Ovary (tissue), 7 donors: ENCODE measurements at regions not wholly inside any gene's neighbourhood (a gene's known extent, or its start where the extent isn't known, plus 50 kb on each side); places are given as distances from the start of the nearest gene placed in this dataset.

ENCODE experiments used
- DNase-seq, 5 donors: peaks; one replicate each; pipeline ENCODE4 v3.0.0-alpha.2; 2019 to 2020
- H3K27ac ChIP-seq, 2 donors: fragments of 200-600 bp; one replicate each; pipeline versions ENCODE4 v1.5.1 to v1.8.0; 2019 to 2022
- H3K27me3 ChIP-seq: fragments of 200-600 bp; one replicate; pipeline ENCODE4 v1.8.0; 2022
- H3K36me3 ChIP-seq: fragments of 200-600 bp; sonication (generic); one replicate; pipeline ENCODE4 v1.5.1; 2019
- H3K4me1 ChIP-seq: one replicate; pipeline ENCODE4 v1.8.1; 2013; ENCODE audit warnings: mild to moderate bottlenecking, moderate library complexity; ENCODE audit not compliant: insufficient read depth
- H3K4me3 ChIP-seq: fragments of 200-600 bp; sonication (generic); one replicate; pipeline ENCODE4 v1.5.1; 2017
- H3K9me3 ChIP-seq, 2 donors: fragments of 200-600 bp in 1 of 2; sonication (generic) in 1 of 2; one replicate each; pipeline versions ENCODE4 v1.5.1 to v1.8.1; 2013 to 2019; ENCODE audit warnings: mild to moderate bottlenecking in 1 of 2, moderate library complexity in 1 of 2
- EP300 ChIP-seq: sonication (generic); formaldehyde crosslinking; IDR thresholded peaks from one replicate; pipeline ENCODE4 v1.6.1; 2017; ENCODE audit warnings: antibody characterized with exemption
- POLR2A ChIP-seq: fragments of 450-650 bp; IDR thresholded peaks from one replicate; pipeline ENCODE4 v1.6.1; 2017; ENCODE audit warnings: antibody characterized with exemption, mild to moderate bottlenecking, moderate library complexity
- WGBS, 3 donors: extraction: QIAGEN DNeasy Blood & Tissue Kit in 1 of 3; methylation state at CpG; one replicate each; pipeline versions ENCODE4 v1.1.5 to v1.1.7; 2013 to 2017; 5-methylcytosine and 5-hydroxymethylcytosine counted together
- intact Hi-C, 4 donors: fragments of 100-400 bp; cut with DNase I; formaldehyde crosslinking; loops; one replicate each; pipeline versions ENCODE4 v1.11.0 to v1.15.1; 2022 to 2023
- TF ChIP-seq, protein P1 (sequence below), 3 donors: fragments of 450-650 bp in 2 of 3; fragments of 200-600 bp in 1 of 3; IDR thresholded peaks; one replicate each; pipeline versions ENCODE4 v1.5.1 to v1.8.0; 2016 to 2022; ENCODE audit warnings: antibody characterized with exemption in 3 of 3, mild to moderate bottlenecking in 1 of 3
- donor health status: DM: no; HTN: no; CAD: no; lungs with moderate emphysema.
- donor health status: DM: no; HTN: no; CAD: no.
- donor health status: Bipolar disorder and iron deficiency.
- donor health status: DM: no; HTN: no; CAD: no.
- donor health status: DM: yes; HTN: yes; CAD: no.

DNA sequence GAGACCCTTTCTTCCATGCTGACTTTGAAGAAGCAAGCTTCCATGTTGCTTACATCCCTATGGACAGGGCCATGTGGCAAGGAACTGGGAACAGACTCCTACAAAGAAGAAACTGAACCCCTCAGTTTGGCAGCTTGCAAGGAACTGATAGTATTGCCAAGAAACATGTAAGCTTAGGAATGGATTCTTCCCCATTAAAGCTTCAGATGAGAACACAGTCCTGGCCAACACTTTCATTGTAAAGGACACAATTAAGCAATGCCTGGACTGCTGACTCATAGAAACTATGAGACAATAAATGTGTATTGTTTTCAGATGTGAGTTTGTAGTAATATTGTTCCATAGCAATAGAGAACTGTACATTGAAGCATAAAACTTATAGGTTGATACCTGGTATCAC, 82.4 kb downstream of the AASDHPPT start:
- Histone ChIP-seq H3K9me3 (no peaks in the 10 kb centered on the region), H3K36me3 (no peaks in the 10 kb centered on the region), H3K27me3 (no peaks in the 10 kb centered on the region), H3K27ac (no peak overlapping the region), H3K4me3 (no peak overlapping the region), H3K4me1 (no peaks in the 10 kb centered on the region)
- intact Hi-C loops: no loop called here
- no peak for DNase-seq
- TF ChIP-seq EP300 (no peak), POLR2A (no peak)
- TF ChIP-seq, protein P1, sequence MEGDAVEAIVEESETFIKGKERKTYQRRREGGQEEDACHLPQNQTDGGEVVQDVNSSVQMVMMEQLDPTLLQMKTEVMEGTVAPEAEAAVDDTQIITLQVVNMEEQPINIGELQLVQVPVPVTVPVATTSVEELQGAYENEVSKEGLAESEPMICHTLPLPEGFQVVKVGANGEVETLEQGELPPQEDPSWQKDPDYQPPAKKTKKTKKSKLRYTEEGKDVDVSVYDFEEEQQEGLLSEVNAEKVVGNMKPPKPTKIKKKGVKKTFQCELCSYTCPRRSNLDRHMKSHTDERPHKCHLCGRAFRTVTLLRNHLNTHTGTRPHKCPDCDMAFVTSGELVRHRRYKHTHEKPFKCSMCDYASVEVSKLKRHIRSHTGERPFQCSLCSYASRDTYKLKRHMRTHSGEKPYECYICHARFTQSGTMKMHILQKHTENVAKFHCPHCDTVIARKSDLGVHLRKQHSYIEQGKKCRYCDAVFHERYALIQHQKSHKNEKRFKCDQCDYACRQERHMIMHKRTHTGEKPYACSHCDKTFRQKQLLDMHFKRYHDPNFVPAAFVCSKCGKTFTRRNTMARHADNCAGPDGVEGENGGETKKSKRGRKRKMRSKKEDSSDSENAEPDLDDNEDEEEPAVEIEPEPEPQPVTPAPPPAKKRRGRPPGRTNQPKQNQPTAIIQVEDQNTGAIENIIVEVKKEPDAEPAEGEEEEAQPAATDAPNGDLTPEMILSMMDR (IDR thresholded peaks at IDR 0.05): no peak

DNA sequence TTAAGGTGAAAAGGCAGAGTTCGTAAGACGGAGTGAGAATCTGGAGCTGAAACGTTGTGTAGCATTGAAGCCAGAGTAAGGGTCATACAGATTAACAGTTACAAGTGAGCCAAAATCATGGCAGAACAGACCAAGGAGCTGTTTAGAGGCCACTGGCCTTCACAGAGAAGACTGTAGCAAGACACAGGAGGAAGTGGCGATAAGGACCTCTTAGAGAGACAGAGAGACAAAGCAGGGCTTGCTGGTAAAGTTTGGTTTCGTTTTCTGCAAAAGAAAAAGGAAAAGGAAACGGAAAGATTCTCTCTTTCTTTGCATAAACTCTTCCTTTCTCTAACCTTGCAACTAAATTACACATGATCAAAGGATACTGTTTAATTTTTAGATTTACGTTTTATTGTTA, 83.0 kb downstream of the AASDHPPT start:
- H3K27ac ChIP-seq: no peak overlapping the region

DNA sequence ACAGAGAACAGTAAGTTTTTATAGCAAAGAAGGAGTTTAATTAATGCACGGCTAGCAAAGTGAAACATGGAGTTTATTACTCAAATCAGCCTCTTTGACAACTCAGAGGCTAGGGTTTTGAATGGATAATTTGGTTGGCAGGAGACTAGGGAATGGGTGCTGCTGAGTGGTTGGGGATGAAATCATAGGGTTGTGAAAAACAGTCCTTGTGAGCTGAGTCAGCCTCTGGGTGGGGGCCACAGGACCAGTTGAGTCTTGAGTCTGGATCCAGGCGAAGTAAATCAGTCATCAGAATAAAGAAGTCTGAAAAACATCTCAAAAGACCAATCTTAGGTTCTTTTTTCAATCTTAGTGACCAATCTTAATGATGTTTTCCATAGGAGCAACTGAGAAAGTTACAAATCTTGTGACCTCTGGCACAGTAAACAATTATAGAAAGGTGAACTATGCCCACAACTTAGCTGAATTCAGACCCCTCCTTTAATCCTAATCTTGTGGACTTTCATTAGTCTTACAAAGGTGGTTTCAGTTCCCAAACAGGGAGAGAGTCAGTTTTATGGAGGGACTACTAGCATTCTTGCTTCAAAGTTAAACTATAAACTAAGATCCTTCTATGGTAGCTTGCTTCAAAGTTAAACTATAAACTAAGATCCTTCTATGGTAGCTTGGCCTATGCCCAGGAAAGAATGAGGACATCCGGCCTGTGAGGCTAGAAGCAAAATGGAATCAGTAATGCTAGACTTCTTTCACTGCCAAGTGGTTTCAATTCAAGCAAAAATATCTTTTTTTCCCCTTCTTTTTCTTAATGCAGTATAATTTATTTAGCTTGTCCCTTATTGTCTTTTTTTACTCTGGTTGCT, 84.5 kb downstream of the AASDHPPT start:
- Histone ChIP-seq H3K4me1 (no peaks in the 10 kb centered on the region), H3K36me3 (no peaks in the 10 kb centered on the region), H3K27me3 (no peaks in the 10 kb centered on the region), H3K4me3 (no peak overlapping the region), H3K27ac (no peak overlapping the region), H3K9me3 (no peaks in the 10 kb centered on the region)
- intact Hi-C loops: no loop called here
- 77 to 81% (median 79%) methylated on average over 3 of the region's 3 CpGs for WGBS, 3 donors
- TF ChIP-seq POLR2A: no peak
- no peak for TF ChIP-seq EP300
- TF ChIP-seq, protein P1 (IDR thresholded peaks at IDR 0.05): no peak
- no peak for DNase-seq

More for the DNA sequence above, 83.0 kb downstream of the AASDHPPT start:
- no peaks in the 10 kb centered on the region for H3K4me1 ChIP-seq
- H3K36me3 ChIP-seq: no peaks in the 10 kb centered on the region
- intact Hi-C loops: no loop called here
- WGBS, 3 donors: 83 to 85% (median 84%) methylated on average over 7 of the region's 7 CpGs
- TF ChIP-seq EP300: no peak
- TF ChIP-seq POLR2A: no peak
- TF ChIP-seq, protein P1 (IDR thresholded peaks at IDR 0.05): no peak
- H3K4me3 ChIP-seq: no peak overlapping the region
- H3K27me3 ChIP-seq: no peaks in the 10 kb centered on the region
- no peaks in the 10 kb centered on the region for H3K9me3 ChIP-seq
- DNase-seq: no peak

DNA sequence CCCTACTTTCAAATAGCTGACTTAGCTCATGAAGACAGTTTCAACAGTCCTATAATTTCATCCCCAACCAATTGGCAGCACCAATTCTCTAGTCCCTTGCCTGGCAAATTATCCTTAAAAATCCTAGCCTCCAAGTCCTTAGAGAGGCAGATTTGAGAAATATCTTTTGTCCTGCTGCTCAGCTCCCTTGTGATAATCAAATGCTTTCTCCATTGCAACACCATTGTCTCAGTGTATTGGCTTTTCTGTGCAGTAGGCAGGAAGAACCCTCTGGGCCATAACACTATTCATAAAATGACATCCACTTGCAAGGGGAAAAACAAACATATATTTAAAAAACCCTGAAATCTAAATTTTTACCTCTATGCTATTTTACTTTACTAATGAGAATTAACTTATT, 89.6 kb downstream of the AASDHPPT start:
- DNase-seq: no peak
- TF ChIP-seq EP300: no peak
- Histone ChIP-seq H3K36me3 (no peaks in the 10 kb centered on the region), H3K27ac (no peak overlapping the region), H3K4me1 (no peaks in the 10 kb centered on the region), H3K9me3 (no peaks in the 10 kb centered on the region), H3K27me3 (no peaks in the 10 kb centered on the region), H3K4me3 (no peak overlapping the region)
- intact Hi-C loops: no loop called here

DNA sequence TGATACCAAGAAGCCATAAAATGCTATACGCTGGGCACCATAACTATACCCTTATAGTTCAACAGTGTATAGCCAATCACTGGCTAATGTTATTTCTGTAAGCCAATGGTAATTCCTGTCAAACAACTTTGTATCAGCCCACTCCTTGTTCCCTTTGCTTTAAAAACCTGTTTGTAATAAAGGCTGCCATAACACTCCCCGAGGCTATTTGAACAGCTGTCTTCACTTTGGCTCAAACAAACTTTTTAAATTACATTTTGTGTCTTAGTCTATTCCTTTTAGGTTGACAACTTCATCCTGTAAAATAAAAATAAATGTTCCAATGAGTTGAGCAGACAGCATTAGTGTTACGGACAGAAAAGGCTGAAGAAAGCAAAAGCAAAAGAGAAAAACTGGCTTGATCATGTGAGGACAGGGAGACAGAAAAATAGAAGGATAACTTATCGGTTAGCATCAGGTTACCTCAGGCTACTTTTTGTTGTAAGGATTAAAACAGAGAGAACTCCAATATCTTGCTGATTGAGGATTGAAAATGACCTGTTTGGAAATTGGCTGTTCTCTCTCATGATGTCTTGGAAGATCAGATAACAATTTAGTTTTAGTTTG, 95.0 kb downstream of the AASDHPPT start:
- no peaks in the 10 kb centered on the region for H3K9me3 ChIP-seq
- intact Hi-C loops: no loop called here
- no peak overlapping the region for H3K27ac ChIP-seq
- no peak overlapping the region for H3K4me3 ChIP-seq
- WGBS, 3 donors: 67 to 72% (median 71%) methylated on average over 4 of the region's 4 CpGs
- TF ChIP-seq EP300 (no peak), POLR2A (no peak)
- TF ChIP-seq, protein P1 (IDR thresholded peaks at IDR 0.05): no peak
- H3K36me3 ChIP-seq: no peaks in the 10 kb centered on the region
- no peaks in the 10 kb centered on the region for H3K27me3 ChIP-seq
- no peaks in the 10 kb centered on the region for H3K4me1 ChIP-seq
- no peak for DNase-seq
